Duodenal mucosa (tissue), 2 donors: ENCODE measurements at regions not wholly inside any gene's neighbourhood (a gene's known extent, or its start where the extent isn't known, plus 50 kb on each side); places are given as distances from the start of the nearest gene placed in this dataset.
"Not testable (repeated sequence)": the region's sequence is repeated elsewhere in the genome, so short reads cannot be mapped to it uniquely, and the experiment has no call there.

Experiments used
- H3K27ac ChIP-seq: one replicate; pipeline ENCODE4 v1.7.0; 2013; ENCODE audit warnings: low read depth, low read length
- H3K27me3 ChIP-seq, 2 donors: one replicate each; pipeline ENCODE4 v1.7.0; 2013; ENCODE audit warnings: low read length in 2 of 2, control low read depth in 1 of 2; ENCODE audit not compliant: insufficient read depth in 2 of 2, control insufficient read depth in 1 of 2
- H3K36me3 ChIP-seq, 2 donors: one replicate each; pipeline ENCODE4 v1.7.0; 2013; ENCODE audit warnings: low read length in 2 of 2, control low read depth in 1 of 2; ENCODE audit not compliant: insufficient read depth in 2 of 2, control insufficient read depth in 1 of 2
- H3K4me1 ChIP-seq, 2 donors: one replicate each; pipeline ENCODE4 v1.7.0; 2013; ENCODE audit warnings: low read length in 2 of 2, control low read depth in 1 of 2; ENCODE audit not compliant: insufficient read depth in 2 of 2, control insufficient read depth in 1 of 2
- H3K4me3 ChIP-seq, 2 donors: one replicate each; pipeline ENCODE4 v1.7.0; 2013; ENCODE audit warnings: low read length in 2 of 2, low read depth in 1 of 2
- H3K9ac ChIP-seq, 2 donors: one replicate each; pipeline ENCODE4 v1.7.0; 2013; ENCODE audit warnings: low read length in 2 of 2, low read depth in 1 of 2
- H3K9me3 ChIP-seq, 2 donors: one replicate each; pipeline ENCODE4 v1.7.0; 2013; ENCODE audit warnings: low read length in 2 of 2, control low read depth in 1 of 2; ENCODE audit not compliant: control insufficient read depth in 1 of 2

DNA sequence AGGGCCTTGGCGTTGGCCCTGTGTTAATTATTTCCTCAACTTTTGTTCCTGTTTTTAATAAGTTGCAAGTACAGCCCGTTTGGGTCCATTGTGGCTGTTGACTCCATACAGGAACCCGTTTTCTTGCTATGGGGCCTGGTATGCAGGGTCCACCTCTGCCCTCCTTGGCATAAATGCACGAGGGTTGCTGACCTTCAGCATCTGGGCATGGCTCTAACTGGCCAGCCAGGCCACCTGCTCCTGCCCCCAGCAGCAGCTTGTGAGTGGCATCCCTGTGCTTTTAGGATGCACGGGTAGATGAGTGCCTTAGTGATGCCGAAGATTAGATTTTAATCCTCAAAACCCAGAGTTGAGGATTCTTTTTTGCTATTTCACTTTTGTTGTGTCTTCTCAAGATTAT is 123.2 kb downstream of the GLRX3 start:
- Histone ChIP-seq H3K27ac (no peak overlapping the region), H3K36me3 (no peaks in the 10 kb centered on the region), H3K9ac (no peak overlapping the region), H3K4me3 (no peak overlapping the region), H3K27me3 (no peaks in the 10 kb centered on the region), H3K9me3 (no peaks in the 10 kb centered on the region), H3K4me1 (no peaks in the 10 kb centered on the region)

DNA sequence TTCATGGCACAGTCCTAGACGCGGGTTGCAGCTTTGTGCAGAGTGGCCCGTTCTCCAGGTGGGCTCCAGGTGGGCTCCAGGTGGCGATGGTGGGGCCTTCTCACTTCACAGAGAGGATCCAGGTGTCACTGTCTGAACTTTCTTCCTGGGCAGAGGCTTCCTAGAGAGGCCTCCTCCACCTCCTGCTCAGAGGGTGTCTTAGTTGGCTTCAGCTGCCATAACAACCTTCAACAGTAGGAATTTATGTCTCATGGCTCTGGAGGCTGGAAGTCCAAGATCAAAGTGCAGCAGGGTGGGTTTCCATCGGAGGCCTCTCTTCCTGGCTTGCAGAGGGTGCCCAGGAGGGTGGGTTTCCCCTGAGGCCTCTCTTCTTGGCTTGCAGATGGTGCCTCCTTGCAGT is 125.1 kb downstream of the GLRX3 start:
- Histone ChIP-seq H3K9ac (no peak overlapping the region), H3K4me1 (no peaks in the 10 kb centered on the region), H3K27ac (no peak overlapping the region), H3K27me3 (no peaks in the 10 kb centered on the region), H3K9me3 (no peaks in the 10 kb centered on the region), H3K4me3 (no peak overlapping the region), H3K36me3 (no peaks in the 10 kb centered on the region)

DNA sequence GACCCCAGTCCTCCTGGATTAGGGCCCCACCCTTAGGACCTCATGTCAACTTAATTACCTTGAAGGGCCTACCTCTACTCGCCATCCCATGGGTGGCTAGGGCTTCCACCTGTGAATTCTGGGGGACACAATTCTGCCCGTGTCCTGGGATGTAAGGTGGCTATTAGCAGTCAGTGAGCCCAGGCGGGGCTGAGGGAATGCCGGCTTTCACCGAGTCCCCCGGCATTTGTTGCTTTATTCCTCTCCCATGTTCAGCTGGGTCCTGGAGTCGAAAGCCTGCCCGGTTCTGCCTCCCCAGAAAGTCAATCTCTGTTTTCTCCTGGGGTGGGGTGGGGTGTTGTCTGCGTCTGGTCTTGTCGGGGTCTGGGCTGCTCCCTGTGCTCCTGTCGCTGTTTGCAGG is 125.6 kb downstream of the GLRX3 start:
- Histone ChIP-seq H3K9me3 (no peaks in the 10 kb centered on the region), H3K27ac (no peak overlapping the region), H3K4me3 (no peak overlapping the region), H3K36me3 (no peaks in the 10 kb centered on the region), H3K4me1 (no peaks in the 10 kb centered on the region), H3K9ac (no peak overlapping the region), H3K27me3 (no peaks in the 10 kb centered on the region)

DNA sequence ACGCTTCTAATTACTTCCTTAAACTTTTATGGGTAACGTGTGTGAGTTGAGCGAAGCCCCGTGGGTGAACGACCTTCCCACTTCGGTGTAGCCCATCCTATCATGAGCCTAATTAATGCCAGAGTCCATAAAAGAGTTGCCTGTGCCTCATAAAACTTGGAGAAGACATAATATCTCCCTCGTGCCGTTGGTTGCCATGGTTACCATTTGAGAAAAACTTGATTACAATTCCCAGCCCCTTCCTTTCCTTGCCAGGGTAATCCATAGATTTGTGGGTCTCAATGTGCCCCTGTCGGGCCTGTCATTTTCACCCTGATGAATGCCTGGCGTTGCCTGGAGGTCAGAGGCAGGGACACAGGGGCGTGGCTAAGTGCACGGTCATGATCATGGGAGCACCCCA is 127.1 kb downstream of the GLRX3 start:
- Histone ChIP-seq H3K9me3 (no peaks in the 10 kb centered on the region), H3K27ac (no peak overlapping the region), H3K4me3 (no peak overlapping the region), H3K36me3 (no peaks in the 10 kb centered on the region), H3K9ac (no peak overlapping the region), H3K27me3 (no peaks in the 10 kb centered on the region), H3K4me1 (no peaks in the 10 kb centered on the region)

DNA sequence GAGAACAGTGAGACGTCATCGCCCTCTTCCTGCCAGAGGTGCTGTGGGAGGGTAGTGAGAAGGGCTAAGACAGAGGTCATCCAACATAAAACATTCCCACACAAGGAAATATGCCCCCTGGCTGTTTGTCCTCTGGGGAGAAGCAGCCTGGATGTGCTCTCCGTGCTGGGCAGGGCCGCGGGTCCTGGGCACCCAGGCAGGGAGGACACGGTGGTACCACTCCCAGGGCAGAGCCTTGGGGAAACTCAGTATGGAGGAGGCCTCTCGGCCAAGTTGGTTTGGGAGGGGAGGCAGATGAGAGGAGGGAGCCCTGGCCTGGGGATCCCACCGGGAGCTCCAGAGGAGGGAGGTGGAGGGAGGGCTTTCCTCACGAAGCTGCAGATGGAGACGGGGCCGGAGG is 129.4 kb downstream of the GLRX3 start:
- Histone ChIP-seq H3K9ac (no peak overlapping the region), H3K27ac (no peak overlapping the region), H3K4me1 (no peaks in the 10 kb centered on the region), H3K9me3 (no peaks in the 10 kb centered on the region), H3K27me3 (no peaks in the 10 kb centered on the region), H3K4me3 (no peak overlapping the region), H3K36me3 (no peaks in the 10 kb centered on the region)

DNA sequence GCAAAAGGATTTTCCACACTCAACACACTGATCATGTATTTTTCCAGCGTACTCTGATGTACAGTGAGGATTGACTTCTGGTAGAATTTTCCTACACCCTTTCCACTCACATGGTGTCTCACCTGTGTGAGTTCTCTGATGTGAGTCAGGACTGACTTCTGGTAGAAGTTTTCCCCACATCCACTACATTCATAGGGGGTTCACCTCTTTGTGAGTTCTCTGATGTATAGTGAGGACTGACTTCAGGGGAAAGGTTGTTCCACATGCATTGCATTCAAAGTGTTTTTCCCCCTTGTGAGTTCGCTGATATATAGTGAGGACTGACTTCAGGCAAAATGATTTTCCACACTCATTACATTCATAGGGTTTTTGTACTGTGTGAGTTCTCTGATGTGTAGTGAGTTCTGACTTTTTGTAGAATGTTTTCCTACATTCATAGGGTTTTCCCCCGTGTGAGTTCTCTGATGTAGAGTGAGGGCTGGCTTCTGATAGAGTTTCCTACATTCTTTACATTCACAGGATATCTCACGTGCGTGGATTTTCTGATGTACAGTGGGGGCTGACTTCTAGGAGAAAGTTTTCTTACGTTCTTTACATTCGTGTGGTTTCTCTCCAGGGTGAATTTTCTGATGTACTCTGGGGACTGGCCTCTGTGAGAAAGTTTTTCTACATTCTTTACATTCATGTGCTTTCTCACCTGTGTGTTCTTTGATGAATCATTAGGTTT is 146.5 kb downstream of the GLRX3 start:
- Histone ChIP-seq H3K9me3 (peaks cover 73% of the 10 kb centered on the region in 2 donors), H3K27ac (no peak overlapping the region)

DNA sequence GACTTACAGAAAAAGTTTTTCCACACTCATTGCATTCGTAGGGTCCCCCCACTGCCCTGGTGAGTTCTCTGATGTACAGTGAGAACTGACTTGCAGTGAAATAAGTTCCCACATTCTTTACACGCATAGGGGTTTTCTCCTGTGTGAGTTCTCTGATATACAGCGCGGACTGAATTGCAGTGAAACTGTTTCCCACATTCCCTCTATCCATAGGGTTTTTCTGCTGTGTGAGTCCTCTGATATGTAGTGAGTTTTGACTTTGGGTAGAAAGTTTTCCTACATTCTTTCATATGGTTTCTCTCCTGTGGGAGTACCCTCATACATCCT is 147.0 kb downstream of the GLRX3 start:
- no peaks in the 10 kb centered on the region for H3K27me3 ChIP-seq
- H3K9me3 ChIP-seq = peaks cover 70 to 71% of the 10 kb centered on the region in 2 donors
- no peaks in the 10 kb centered on the region for H3K4me1 ChIP-seq
- H3K27ac ChIP-seq = no peak overlapping the region
- no peak overlapping the region for H3K4me3 ChIP-seq
- no peak overlapping the region for H3K9ac ChIP-seq
- H3K36me3 ChIP-seq = no peaks in the 10 kb centered on the region

More for the DNA sequence above, 146.5 kb downstream of the GLRX3 start:
- Histone ChIP-seq H3K9ac (no peak overlapping the region), H3K4me3 (no peak overlapping the region), H3K27me3 (no peaks in the 10 kb centered on the region), H3K4me1 (no peaks in the 10 kb centered on the region), H3K36me3 (no peaks in the 10 kb centered on the region)

DNA sequence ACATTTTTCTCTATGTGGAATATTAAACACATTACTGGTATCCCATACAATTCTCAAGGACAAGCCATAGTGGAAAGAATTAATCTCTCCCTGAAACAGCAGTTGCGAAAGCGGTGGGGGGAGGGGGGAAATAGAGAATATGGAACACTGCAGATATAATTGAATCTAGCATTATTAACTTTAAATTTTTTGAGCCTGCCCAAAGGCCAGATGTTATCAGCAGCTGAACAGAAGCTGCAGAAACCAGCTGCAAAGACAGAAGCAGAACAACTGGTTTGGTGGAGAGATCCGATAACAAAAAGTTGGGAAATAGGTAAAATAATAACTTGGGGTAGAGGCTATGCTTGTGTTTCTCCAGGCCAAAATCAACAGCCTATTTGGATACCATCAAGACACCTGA is 159.6 kb downstream of the GLRX3 start:
- not testable (repeated sequence) for H3K36me3 ChIP-seq, H3K27ac ChIP-seq, H3K4me3 ChIP-seq, H3K9ac ChIP-seq, H3K27me3 ChIP-seq, H3K4me1 ChIP-seq
- peaks cover 18 to 30% of the 10 kb centered on the region in 2 donors for H3K9me3 ChIP-seq

DNA sequence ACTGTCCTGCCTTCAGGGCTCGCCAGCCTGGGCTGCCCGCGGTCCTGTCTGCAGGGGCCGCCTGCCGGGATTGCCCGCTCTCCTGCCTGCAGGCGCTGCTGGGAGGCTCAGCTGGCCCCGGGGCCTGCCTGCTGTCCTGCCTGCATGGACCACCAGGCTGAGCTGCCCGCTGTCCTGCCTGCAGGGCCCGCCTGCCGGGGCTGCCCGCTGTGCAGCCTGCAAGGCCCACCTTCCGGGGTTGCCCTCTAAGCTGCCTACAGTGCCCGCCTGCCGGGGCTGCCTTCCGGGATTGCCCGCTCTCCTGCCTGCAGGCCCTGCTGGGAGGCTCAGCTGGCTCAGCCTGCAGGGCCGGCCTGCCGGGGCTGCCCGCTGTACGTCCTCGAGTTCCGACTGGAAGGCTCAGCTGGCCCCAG is 164.4 kb downstream of the GLRX3 start:
- Histone ChIP-seq H3K9me3 (peaks cover 20 to 30% of the 10 kb centered on the region in 2 donors), H3K27ac (peak overlapping the region; percentile 69), H3K4me3 (peak overlapping the region; percentile 36 to 66), H3K36me3 (no peaks in the 10 kb centered on the region), H3K4me1 (no peaks in the 10 kb centered on the region), H3K9ac (no peak overlapping the region), H3K27me3 (no peaks in the 10 kb centered on the region)

DNA sequence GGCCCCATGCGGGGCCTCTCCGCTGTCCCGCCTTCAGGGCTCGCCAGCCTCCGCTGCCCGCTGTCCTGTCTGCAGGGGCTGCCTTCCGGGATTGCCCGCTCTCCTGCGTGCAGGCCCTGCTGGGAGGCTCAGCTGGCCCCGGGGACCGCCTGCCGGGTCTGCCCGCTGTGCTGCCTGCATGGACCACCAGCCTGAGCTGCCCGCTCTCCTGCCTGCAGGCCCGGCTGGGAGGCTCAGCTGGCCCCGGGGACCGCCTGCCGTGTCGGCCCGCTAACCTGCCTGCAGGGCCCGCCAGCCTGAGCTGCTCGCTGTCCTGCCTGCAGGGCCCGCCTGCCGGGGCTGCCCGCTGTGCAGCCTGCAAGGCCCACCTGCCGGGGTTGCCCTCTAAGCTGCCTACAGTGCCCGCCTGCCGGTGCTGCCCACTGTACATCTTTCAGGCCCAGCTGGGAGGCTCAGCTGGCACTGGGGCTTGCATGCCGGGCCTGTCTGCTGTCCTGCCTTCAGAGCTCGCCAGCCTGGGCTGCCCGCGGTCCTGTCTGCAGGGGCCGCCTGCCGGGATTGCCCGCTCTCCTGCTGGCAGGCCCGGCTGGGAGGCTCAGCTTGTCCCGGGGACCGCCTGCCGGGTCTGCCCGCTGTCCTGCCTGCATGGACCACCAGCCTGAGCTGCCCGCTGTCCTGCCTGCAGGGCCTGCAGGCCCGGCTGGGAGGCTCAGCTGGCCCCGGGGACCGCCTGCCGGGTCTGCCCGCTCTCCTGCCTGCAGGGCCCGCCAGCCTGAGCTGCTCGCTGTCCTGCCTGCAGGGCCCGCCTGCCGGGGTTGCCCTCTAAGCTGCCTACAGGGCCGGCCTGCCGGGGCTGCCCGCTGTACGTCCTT is 165.1 kb downstream of the GLRX3 start:
- Histone ChIP-seq H3K9ac (no peak overlapping the region), H3K27me3 (no peaks in the 10 kb centered on the region), H3K4me3 (peak overlapping the region; percentile 36 to 66), H3K4me1 (no peaks in the 10 kb centered on the region), H3K9me3 (peaks cover 20 to 27% of the 10 kb centered on the region in 2 donors), H3K36me3 (no peaks in the 10 kb centered on the region), H3K27ac (peak overlapping the region; percentile 69)
